GM19467 (cell line): ENCODE measurements at regions not wholly inside any gene's neighbourhood (a gene's known extent, or its start where the extent isn't known, plus 50 kb on each side); places are given as distances from the start of the nearest gene placed in this dataset.

Experiments
- ATAC-seq: cut with Tn5 transposase; IDR thresholded peaks from one replicate; pipeline ENCODE4 v1.9.1; 2021; ENCODE audit warnings: mild to moderate bottlenecking, moderate library complexity; ENCODE audit not compliant: unreplicated experiment

GRCh38 chr7:118671149-118671548 lies 446.6 kb downstream of the ANKRD7 start:
- ATAC-seq, result no peak

- ATAC-seq, result no peak
These were observed 460.3 kb downstream of the ANKRD7 start for GRCh38 chr7:118684796-118685195.

GRCh38 chr7:118689403-118689802 lies 464.9 kb downstream of the ANKRD7 start:
- no peak for ATAC-seq

GRCh38 chr7:118696879-118697278 lies 472.4 kb downstream of the ANKRD7 start:
- no peak for ATAC-seq

GRCh38 chr7:118699222-118699621 lies 474.7 kb downstream of the ANKRD7 start:
- ATAC-seq, result no peak

GRCh38 chr7:118708741-118709140 lies 484.2 kb downstream of the ANKRD7 start:
- ATAC-seq, result no peak

- ATAC-seq, result no peak
These were observed 487.2 kb downstream of the ANKRD7 start for GRCh38 chr7:118711688-118712087.

GRCh38 chr7:118713039-118713438 lies 488.5 kb downstream of the ANKRD7 start:
- no peak for ATAC-seq

GRCh38 chr7:118720632-118721031 lies 496.1 kb downstream of the ANKRD7 start:
- no peak for ATAC-seq

GRCh38 chr7:118731854-118732253 lies 507.4 kb downstream of the ANKRD7 start:
- ATAC-seq, result no peak

GRCh38 chr7:118734541-118734940 lies 510.0 kb downstream of the ANKRD7 start:
- ATAC-seq, result no peak

- ATAC-seq, result no peak
These were observed 510.9 kb downstream of the ANKRD7 start for GRCh38 chr7:118735441-118735840.

- ATAC-seq, result no peak
These were observed 513.4 kb downstream of the ANKRD7 start for GRCh38 chr7:118737935-118738334.

- ATAC-seq, result no peak
These were observed 521.4 kb downstream of the ANKRD7 start for GRCh38 chr7:118745927-118746326.

- no peak for ATAC-seq
These were observed 523.0 kb downstream of the ANKRD7 start for GRCh38 chr7:118747473-118747872.

GRCh38 chr7:118753479-118753878 lies 529.0 kb downstream of the ANKRD7 start:
- ATAC-seq, result no peak

- no peak for ATAC-seq
These were observed 530.1 kb downstream of the ANKRD7 start for GRCh38 chr7:118754608-118755007.

GRCh38 chr7:118755067-118755625 lies 530.6 kb downstream of the ANKRD7 start:
- no peak for ATAC-seq

GRCh38 chr7:118757066-118757465 lies 532.6 kb downstream of the ANKRD7 start:
- no peak for ATAC-seq

GRCh38 chr7:118758582-118758981 lies 534.1 kb downstream of the ANKRD7 start:
- ATAC-seq, result no peak

GRCh38 chr7:118759921-118760320 lies 535.4 kb downstream of the ANKRD7 start:
- ATAC-seq, result no peak

GRCh38 chr7:118762451-118762850 lies 537.9 kb downstream of the ANKRD7 start:
- ATAC-seq, result no peak

- no peak for ATAC-seq
These were observed 539.7 kb downstream of the ANKRD7 start for GRCh38 chr7:118764221-118764620.
